ENCODE measurements at regions not wholly inside any gene's neighbourhood (a gene's known extent, or its start where the extent isn't known, plus 50 kb on each side); places are given as distances from the start of the nearest gene placed in this dataset.

GRCh38 chr6:40194447-40195170 lies 260.3 kb upstream of the MOCS1 start:
- no peak for DNase-seq (ENCODE audit: low spot score)

DNA sequence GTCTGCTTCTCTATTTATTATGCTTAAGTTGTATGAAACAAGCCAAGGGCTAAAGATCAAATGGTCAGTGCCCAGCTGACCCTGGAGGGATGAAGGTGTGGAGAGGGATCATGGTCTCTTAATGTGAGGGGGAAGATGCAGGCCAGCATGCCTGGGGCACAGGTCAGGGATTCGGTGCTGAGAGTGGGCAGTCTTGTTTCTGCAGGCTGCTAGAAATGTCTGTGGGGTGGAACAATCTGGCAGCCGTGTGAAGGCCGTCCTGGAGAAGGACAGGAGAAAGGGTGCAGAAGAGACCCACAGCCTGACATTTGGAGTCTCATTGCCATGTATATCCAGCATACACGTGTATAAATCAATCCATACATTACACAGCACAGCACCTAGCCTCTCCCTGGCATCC lies 258.3 kb upstream of the MOCS1 start:
- DNase-seq (ENCODE audit: low spot score), result no peak

DNA sequence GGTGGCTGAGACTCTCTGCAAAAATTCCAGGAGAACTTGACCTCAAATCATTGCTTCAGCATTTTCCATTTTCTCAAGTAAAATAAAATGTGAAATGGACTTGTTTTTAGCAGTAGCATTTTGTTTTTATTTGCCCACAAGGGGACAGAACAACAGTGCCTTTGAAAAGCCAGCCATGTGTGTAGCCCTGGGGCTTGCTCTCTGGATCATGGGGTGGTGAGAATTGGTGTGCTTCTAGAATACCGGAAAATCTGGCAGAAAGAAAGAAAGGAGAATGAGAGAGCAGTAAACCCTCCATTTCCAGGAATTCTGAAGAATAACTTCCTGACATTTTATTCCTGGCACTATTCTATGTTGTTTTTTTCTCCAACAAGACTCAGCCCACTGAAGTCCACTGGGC lies 254.7 kb upstream of the MOCS1 start:
- no peak for DNase-seq (ENCODE audit: low spot score)

DNA sequence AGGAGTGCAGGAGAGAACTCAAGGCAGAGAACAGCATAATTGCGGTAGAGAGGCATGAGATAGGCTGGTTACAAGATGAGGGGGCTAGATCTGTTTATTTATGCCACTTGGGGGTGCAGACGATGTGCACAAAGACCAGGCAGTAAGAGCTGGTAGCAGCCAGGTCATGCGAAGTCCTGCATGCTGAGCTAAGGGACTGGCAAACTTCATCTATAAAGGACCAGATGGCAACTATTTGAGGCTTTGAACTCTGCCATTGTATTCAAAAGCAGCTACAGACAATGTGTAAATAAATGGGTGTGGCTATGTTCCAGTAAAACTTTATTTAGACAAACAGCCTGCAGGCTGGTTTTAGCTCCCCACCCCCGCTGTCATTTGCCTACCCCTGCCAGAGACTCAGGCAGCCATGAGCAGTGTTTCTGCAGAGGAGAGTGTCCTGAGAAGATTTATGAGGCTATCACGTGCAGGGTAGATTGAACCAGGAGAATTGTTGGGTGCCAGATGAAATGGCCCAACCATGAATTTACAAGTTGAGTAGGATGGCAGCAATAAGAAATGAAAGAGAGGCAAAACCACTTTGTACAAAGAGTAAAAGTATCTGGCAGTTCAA lies 253.4 kb upstream of the MOCS1 start:
- no peak for DNase-seq (ENCODE audit: low spot score)

GRCh38 chr6:40185486-40185885 lies 251.2 kb upstream of the MOCS1 start:
- DNase-seq (ENCODE audit: low spot score), result no peak

DNA sequence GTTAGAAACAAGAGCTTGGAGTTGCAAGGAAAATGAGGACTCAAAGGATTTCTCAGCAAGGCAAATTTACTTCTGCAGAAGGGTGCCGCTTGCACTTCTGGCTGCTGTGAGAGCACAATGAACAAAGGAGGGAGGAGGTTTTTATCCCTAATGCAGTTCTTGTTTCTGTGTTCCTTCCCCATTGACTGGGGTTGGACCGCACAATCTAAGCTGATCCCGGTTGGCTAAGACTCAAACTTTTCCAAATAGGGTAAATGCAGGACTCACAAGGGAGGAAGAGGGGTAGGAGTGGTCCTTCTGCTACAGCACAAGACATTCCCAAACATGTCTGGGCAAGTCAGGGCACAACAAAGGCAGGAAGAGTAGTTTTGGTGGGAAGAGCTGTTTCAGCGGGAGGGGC lies 249.6 kb upstream of the MOCS1 start:
- no peak for DNase-seq (ENCODE audit: low spot score)

GRCh38 chr6:40181367-40181766 lies 247.1 kb upstream of the MOCS1 start:
- no peak for DNase-seq (ENCODE audit: low spot score)

DNA sequence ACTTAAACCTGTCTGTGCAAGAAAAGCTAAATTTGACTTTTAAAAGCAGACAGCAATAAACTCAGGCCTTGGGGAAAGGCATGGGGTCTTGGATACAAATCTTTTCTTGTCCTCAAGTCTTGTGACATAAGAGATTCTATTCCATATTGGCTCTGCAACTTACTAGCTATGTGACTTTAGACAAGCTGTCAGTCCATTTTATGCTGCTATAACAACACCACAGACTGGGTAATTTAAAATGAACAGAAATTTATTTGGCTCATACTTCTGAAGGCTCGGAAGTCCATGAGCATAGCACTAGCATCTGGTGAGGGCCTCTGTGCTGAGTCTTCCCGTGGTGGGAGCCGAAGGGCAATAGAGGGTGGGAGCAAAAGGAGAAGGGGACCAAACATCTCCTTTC lies 246.0 kb upstream of the MOCS1 start:
- DNase-seq (ENCODE audit: low spot score), result no peak

- no peak for DNase-seq (ENCODE audit: low spot score)
Measured at GRCh38 chr6:40179496-40179895, 245.2 kb upstream of the MOCS1 start.

DNA sequence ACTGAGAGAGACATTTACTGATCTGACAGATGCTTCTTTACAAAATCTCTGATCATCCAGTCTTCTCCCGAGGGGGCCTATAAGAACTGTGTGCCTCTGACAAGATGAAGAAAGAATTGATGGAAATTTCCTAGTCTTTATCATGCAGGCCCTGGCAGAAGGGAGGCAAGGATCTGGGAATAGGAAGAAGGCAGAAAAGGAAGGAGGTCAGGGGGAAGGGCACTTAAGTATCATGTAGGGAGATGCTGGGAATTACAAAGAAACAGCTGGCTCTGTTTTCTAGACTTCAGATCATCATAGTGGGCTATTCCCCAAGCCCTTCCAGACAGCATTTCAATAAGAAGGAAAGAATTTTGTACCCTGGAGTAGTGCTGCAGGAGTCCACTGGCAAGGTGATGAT lies 243.3 kb upstream of the MOCS1 start:
- DNase-seq (ENCODE audit: low spot score), result no peak

DNA sequence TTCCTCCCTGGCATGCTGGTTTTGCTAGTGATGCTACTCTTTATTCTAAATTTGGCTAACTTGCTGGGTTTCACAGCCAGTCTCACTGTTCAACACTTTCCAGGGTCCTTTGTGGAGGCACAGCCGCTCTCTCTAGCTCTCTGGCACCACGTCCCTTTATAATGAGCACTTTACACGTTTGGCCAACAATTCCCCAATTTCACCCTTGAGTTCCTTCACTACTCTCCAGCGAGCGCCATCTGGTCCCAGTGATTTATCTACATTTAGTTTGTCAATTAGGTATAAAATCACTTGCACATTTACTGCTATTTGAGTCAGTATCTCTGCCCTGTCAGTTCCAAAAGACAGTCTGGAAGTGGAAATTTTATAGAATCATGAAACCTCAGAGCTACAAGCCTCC lies 241.9 kb upstream of the MOCS1 start:
- DNase-seq (ENCODE audit: low spot score), result no peak

GRCh38 chr6:40172272-40172671 lies 238.0 kb upstream of the MOCS1 start:
- no peak for DNase-seq (ENCODE audit: low spot score)

GRCh38 chr6:40171343-40171742 lies 237.1 kb upstream of the MOCS1 start:
- no peak for DNase-seq (ENCODE audit: low spot score)

DNA sequence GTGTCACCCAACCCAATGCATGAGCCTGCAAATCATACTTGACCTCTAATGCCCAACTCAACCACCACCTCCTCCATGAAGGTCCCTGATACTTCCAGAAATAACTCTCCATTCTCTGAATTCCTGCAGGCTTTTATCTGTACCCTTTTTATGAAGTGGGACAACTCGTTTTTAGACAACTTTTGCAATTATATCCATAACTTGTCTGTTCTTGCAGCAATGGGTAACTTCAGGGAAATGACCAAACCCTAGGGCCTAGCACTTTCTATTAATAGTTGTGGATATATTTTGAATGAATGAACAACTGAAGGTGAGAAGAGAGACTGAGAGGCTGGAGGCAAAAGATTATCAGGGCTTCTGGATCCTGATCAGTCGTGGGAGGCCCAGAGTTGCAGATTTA lies 236.6 kb upstream of the MOCS1 start:
- DNase-seq (ENCODE audit: low spot score), result no peak

DNA sequence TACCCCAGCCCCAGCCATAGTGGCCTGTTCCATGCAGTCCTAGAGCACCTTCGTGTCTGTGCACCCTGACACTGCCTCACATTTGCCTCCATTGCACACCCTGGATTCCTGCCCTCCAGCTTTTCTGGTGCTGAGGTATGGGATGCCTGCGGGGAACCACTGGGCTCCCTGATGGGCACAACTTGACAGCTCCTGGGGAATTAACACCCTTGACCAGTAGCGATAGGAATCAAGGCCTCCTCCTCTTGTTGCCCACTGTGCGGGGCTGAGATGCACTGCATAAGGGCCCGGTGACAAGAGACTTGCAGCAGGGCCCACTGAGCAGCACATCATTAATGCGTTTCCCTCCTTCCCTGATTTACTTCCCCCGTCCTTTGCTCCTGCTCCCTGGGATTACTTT lies 235.6 kb upstream of the MOCS1 start:
- DNase-seq (ENCODE audit: low spot score), result no peak

- no peak for DNase-seq (ENCODE audit: low spot score)
Measured at GRCh38 chr6:40166963-40167362, 232.7 kb upstream of the MOCS1 start.

- no peak for DNase-seq (ENCODE audit: low spot score)
Measured at GRCh38 chr6:40165036-40165709, 230.9 kb upstream of the MOCS1 start.

DNA sequence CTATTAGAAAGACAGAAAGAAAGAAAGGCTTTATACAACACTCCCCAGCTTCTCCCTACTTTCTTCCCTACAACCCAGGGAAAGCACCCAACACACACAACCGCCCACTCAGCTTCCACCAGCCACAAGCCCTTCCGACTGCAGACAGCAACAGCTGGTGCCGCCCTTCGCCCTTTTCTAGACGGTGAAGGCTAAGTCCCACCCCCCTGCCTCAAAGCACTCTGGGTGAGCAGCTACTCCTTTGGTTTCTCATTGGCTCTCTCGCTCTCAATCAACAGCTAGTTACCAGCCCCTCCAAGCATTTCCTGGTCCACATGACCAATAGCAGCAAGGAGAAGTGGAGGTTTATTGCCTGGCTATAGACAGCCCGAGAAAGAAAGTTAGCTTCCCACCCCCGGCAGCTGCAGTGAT lies 230.1 kb upstream of the MOCS1 start:
- peak; percentile 6 for DNase-seq (ENCODE audit: low spot score)

- DNase-seq (ENCODE audit: low spot score), result no peak
Measured at GRCh38 chr6:40163924-40164323, 229.7 kb upstream of the MOCS1 start.

DNA sequence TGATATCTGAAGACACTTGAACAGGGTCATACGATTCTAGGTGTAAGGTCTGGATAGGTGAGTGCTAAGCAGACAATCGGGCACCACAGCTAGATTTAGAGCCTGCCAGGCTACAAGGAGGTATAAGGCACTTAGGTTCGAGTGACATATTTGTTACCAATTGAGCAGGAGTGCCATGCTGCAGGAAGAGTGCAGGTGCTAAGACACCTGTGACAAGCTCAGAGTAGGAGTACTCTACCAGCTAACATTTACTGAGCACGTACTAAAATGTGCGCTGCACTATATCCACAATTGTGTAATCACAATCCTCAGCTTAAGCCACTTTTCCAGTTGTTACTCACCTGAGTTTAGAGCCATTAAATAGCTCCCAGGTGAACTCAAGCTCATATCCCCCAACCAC lies 227.8 kb upstream of the MOCS1 start:
- no peak for DNase-seq (ENCODE audit: low spot score)

DNA sequence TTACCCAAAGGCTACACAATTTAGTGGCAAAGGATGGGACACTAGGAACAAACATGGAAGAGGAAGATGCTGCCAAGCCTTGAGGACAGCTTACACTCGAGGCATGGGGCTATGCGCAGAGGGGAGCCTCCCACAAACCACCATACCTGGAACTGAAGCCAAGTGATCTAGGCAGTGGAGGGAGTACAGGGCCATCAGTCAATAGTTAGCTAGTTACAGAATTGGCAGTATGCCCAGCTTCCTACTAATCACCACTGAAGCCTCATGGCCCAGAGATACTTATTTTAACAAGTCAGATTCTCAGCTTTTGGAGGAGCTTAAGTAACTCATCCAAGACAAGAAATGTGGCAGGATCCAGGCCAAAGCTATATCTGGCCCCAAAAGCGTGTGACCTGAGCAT lies 226.6 kb upstream of the MOCS1 start:
- DNase-seq (ENCODE audit: low spot score), result no peak

GRCh38 chr6:40159865-40160264 lies 225.6 kb upstream of the MOCS1 start:
- DNase-seq (ENCODE audit: low spot score), result no peak
